ENCODE measurements at regions not wholly inside any gene's neighbourhood (a gene's known extent, or its start where the extent isn't known, plus 50 kb on each side); places are given as distances from the start of the nearest gene placed in this dataset.
"Not testable (repeated sequence)": the region's sequence is repeated elsewhere in the genome, so short reads cannot be mapped to it uniquely, and the experiment has no call there.

- DNase-seq = no peak
These were observed 214.9 kb upstream of the UGT8 start for GRCh38 chr4:114383721-114384120.

- DNase-seq = peak in 1 of 2 experiments; percentile 4
These were observed 214.0 kb upstream of the UGT8 start for GRCh38 chr4:114384629-114385028.

GRCh38 chr4:114385195-114385985 is 213.2 kb upstream of the UGT8 start:
- no peak for DNase-seq

- DNase-seq = peak in 1 of 2 experiments; percentile 23
These were observed 211.9 kb upstream of the UGT8 start for GRCh38 chr4:114386637-114387233.

- DNase-seq = no peak
These were observed 209.4 kb upstream of the UGT8 start for GRCh38 chr4:114389070-114389685.

GRCh38 chr4:114393295-114394038 is 205.1 kb upstream of the UGT8 start:
- DNase-seq = no peak

- DNase-seq = no peak
These were observed 201.8 kb upstream of the UGT8 start for GRCh38 chr4:114396808-114397207.

- no peak for DNase-seq
These were observed 200.2 kb upstream of the UGT8 start for GRCh38 chr4:114398410-114398809.

- no peak for DNase-seq
These were observed 199.5 kb upstream of the UGT8 start for GRCh38 chr4:114399105-114399504.

- DNase-seq = no peak
These were observed 198.1 kb upstream of the UGT8 start for GRCh38 chr4:114400531-114400930.

- DNase-seq = no peak
These were observed 197.1 kb upstream of the UGT8 start for GRCh38 chr4:114401483-114401882.

GRCh38 chr4:114417214-114417613 is 181.4 kb upstream of the UGT8 start:
- peak in 1 of 2 experiments; percentile 35 for DNase-seq

- no peak for DNase-seq
These were observed 178.5 kb upstream of the UGT8 start for GRCh38 chr4:114420069-114420468.

GRCh38 chr4:114423582-114423981 is 175.0 kb upstream of the UGT8 start:
- DNase-seq = no peak

GRCh38 chr4:114435116-114435515 is 163.5 kb upstream of the UGT8 start:
- DNase-seq = no peak

GRCh38 chr4:114442856-114443255 is 155.8 kb upstream of the UGT8 start:
- DNase-seq = no peak

GRCh38 chr4:114444211-114444610 is 154.4 kb upstream of the UGT8 start:
- DNase-seq = no peak

GRCh38 chr4:114447963-114448516 is 150.6 kb upstream of the UGT8 start:
- not testable (repeated sequence) for DNase-seq

GRCh38 chr4:114458728-114459127 is 139.9 kb upstream of the UGT8 start:
- DNase-seq = peak in 1 of 2 experiments; percentile 19

- DNase-seq = no peak
These were observed 133.8 kb upstream of the UGT8 start for GRCh38 chr4:114464726-114465272.

- no peak for DNase-seq
These were observed 132.8 kb upstream of the UGT8 start for GRCh38 chr4:114465766-114466165.

- no peak for DNase-seq
These were observed 132.3 kb upstream of the UGT8 start for GRCh38 chr4:114466299-114466698.

Measured in NCI-H524 (cell line).